Posterior cingulate gyrus (tissue), 11 donors: ENCODE measurements at regions not wholly inside any gene's neighbourhood (a gene's known extent, or its start where the extent isn't known, plus 50 kb on each side); places are given as distances from the start of the nearest gene placed in this dataset.

Source experiments
- DNase-seq, 10 donors: peaks; one replicate each; pipeline versions ENCODE4 v3.0.0 to v3.0.0-alpha.2; 2020 to 2021; ENCODE audit warnings: mixed read lengths in 3 of 10
- intact Hi-C: fragments of 100-400 bp; cut with DNase I; formaldehyde crosslinking; loops from one replicate; pipeline ENCODE4 v1.15.1; 2023

- intact Hi-C loops: no loop called here
- no peak for DNase-seq
Measured at GRCh38 chr9:19967216-19967887, 178.5 kb upstream of the SLC24A2 start.

DNA sequence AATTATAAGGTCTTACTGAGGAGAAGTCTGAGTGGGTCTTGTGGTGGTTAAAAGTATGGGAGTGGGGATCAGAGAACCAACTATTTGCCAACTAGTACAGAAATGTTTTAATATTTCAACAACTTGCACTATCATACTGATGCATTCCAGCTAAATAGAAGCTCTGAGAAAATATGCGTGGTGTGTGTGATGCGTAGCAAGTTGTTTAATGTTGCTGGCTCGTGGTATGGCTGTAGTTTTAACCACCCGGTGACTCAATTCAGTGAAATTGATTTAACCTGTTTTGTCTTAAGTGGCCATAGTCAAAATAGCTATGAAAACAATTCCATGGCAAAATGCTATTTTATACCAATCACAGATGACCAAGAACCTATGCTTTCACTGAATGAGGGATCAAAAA, 176.5 kb upstream of the SLC24A2 start:
- intact Hi-C loops: no loop called here
- no peak for DNase-seq

GRCh38 chr9:19947996-19948395, 159.2 kb upstream of the SLC24A2 start:
- DNase-seq: no peak
- intact Hi-C loops: no loop called here

- DNase-seq: peak in 2 of 10 donors; percentile 9 to 67
- intact Hi-C loops: no loop called here
Measured at GRCh38 chr9:19946441-19947109, 157.7 kb upstream of the SLC24A2 start.

GRCh38 chr9:19941874-19942273, 153.0 kb upstream of the SLC24A2 start:
- intact Hi-C loops: no loop called here
- no peak for DNase-seq

GRCh38 chr9:19940811-19941535, 152.1 kb upstream of the SLC24A2 start:
- intact Hi-C loops: no loop called here
- no peak for DNase-seq

DNA sequence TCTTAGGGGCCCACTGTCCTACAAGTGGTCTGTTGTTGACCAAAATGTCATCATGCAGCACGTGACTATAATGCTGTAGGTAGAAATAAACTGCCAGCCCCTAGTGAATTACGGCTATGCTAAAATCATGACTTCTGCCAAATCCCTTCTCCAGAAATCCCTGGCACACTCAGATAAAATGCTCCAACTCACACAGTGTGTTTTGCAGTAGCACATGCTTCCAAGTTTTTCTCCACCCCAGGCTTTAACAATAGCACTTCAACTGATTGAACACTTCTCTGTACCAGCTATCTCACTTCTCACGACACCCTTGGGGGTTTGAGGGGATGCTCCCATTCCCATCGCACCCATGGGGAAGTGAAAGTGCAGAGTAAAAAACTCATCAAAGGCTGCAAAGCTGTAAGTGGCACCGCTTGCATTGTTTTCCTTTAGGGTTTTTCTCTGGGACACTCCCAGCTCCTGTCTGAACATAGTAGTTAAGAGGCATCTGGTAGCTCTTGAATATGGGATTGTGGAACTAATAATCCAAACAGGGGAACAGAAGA, 151.0 kb upstream of the SLC24A2 start:
- intact Hi-C loops: no loop called here
- DNase-seq: no peak

DNA sequence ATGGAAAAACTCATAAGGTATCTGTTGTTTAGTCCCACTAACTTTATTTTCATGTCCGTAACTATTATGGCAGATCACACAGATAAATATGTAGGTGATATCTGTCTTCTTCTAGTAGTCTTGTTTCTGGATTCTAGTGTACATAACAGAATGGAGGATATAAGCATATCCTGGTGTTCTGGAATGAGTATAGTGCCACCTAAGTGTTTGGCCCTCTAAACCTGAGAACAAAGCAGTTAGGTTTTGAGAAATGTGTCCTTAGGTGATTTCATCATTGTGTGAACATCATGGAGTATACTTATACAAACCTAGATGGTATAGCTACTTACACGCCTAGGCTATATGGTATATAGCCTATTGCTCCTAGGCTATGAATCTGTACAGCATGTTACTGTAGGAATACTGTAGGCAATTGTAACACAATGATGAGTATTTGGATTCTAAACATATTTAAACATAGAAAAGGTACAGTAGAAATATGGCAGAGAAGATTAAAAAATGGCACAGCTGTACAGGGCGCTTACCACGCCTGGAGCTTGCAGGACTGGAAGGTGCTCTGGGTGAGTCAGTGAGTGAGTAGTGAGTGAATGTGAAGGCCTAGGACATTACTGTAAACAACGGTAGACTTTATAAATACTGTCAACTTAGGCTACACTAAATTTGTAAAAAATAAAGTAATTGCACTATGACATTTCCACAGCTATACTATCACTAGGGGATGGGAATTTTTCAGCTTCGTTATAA, 150.3 kb upstream of the SLC24A2 start:
- DNase-seq: no peak
- intact Hi-C loops: no loop called here

DNA sequence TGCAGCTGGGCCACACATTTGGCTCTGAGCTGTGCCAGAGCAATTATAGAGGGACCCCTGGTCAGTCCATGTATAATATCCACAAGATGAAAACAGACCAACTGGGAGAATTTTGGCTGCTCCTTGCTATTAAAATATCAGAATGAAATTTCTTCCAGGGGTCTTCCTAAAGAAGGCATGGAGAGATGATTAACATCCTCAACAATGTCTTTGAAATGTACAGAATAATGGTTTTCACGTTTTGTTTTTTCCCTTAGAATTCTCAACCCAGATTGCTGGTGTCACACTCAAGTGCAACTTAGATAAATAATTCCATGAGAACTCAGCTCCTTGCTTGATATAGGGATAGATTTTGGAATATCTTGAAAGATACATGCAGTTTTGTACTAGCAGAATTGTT, 148.3 kb upstream of the SLC24A2 start:
- intact Hi-C loops: no loop called here
- no peak for DNase-seq

GRCh38 chr9:19936598-19936997, 147.8 kb upstream of the SLC24A2 start:
- intact Hi-C loops: no loop called here
- DNase-seq: no peak

GRCh38 chr9:19935422-19935821, 146.6 kb upstream of the SLC24A2 start:
- DNase-seq: no peak
- intact Hi-C loops: no loop called here

- peak in 4 of 10 donors; percentile 23 to 86 (median 78) for DNase-seq
- intact Hi-C loops: no loop called here
Measured at GRCh38 chr9:19934301-19934871, 145.5 kb upstream of the SLC24A2 start.

- intact Hi-C loops: no loop called here
- no peak for DNase-seq
Measured at GRCh38 chr9:19931098-19931890, 142.5 kb upstream of the SLC24A2 start.

- intact Hi-C loops: loop anchor here (5.0 to 10.0 kb wide), 3 partner anchors 153 to 695 kb away; partner anchors contain the start of gene MLLT3
- DNase-seq: no peak
Measured at GRCh38 chr9:19927560-19927959, 138.7 kb upstream of the SLC24A2 start.

- intact Hi-C loops: loop anchor here (1.0 to 10.0 kb wide), 4 partner anchors 152 to 1015 kb away; partner anchors contain the start of gene MLLT3
- no peak for DNase-seq
Measured at GRCh38 chr9:19926774-19927173, 137.9 kb upstream of the SLC24A2 start.

DNA sequence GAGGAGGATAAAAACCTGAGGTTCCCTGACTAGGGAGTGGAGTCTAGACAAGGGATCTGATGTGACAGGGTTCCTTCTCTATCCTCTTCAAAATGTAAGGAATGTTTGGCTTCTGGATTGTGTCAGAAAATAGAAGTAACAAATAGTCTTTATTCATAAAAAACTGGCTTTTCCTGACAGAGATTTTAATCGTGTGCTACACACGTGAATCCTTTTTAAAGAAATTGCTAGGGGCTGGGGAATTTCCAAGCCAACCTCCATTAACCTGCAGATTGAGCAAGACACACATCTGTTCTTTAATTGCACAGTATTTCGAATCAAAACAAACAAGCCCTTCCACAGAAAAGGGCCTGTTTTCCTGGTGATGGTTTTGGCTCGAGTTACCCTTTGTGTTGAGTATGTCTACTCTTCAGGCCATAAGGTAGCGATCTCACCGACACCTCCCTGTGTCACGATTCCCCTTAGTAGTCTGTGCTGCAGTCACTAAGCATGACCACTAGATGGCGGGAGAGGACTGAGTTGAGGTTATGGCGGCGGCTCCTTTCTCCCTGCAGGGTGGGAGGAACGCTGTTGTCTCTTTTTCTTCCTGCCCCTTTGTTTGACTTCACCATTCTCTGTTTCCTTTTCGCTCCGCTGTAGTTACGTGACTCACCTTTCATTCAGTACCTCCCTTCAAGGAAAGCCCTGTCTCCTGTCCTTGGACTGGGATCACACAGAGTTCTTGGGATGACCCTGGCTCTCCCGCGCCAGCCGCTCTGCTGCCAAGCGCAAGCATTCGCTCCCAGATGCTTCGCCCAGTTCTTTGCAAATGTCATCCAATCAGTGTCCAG, 137.1 kb upstream of the SLC24A2 start:
- intact Hi-C loops: loop anchor here (1.0 to 10.0 kb wide), 5 partner anchors 151 to 1185 kb away; partner anchors contain the start of gene MLLT3
- peak; percentile 48 to 96 (median 76) for DNase-seq

DNA sequence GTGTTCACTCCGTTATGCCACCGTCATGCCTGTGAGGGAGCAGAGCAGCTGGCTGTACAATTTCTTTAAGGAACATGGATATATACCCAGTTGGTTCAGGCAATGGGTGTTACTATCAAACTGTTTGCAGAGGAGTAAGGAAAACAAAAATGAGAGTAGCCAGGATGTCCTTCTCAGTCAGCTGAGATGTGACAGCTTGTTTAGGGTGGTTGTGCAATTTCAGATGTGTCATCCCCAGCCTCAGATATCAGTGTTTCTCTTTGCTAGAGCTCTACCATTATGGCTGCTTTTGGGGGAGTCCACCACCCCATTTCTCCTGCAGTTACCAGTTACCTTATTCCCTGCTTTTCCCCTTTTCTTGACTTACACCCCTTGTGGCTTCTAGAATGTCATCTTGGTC, 135.2 kb upstream of the SLC24A2 start:
- DNase-seq: no peak
- intact Hi-C loops: loop anchor here (2.0 to 10.0 kb wide), 3 partner anchors 149 to 1187 kb away; no protein-coding TSS in a partner anchor

DNA sequence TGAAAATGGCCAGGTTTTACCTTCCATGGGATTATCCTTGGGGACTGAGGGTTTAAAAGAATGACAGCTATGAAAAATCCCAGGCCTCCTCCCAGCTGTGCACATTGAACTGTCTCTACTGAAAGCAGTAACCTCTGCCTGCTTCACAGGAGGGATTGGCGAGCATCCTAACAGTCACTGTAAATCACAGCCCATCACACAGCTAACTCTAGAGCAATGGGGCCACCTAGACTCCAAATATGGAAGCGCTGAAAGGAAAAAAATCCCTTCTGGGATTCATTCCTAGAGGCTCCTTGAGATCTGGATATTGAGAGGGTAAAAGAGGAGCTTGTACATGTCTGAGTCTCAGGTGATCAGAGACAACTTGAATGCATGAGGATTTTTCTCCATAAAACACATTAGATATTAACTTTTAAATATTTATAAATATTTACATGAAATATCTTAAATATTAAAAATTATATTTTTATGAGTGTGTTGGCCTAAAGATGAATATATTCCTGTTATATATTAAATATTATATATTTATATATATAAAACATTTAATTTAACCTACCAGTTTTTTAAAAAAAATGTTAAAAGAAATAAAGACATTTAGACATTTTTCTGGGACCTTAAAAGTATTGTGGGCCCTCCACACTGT, 133.8 kb upstream of the SLC24A2 start:
- peak in 8 of 10 donors; percentile 29 to 92 (median 57) for DNase-seq
- intact Hi-C loops: loop anchor here (1.0 to 10.0 kb wide), 4 partner anchors 148 to 452 kb away; no protein-coding TSS in a partner anchor
